SK-N-SH (cell line): ENCODE measurements at regions not wholly inside any gene's neighbourhood (a gene's known extent, or its start where the extent isn't known, plus 50 kb on each side); places are given as distances from the start of the nearest gene placed in this dataset.

ENCODE experiments used
- CTCF ChIA-PET: fragments of 300-600, 350-600 bp; formaldehyde crosslinking; extraction: SDS; loops from one replicate; lab custom pipeline; 2021; lab: Yijun Ruan, JAX
- POLR2A ChIA-PET: fragments of 350-600 bp; sonication (Branson Sonifier 250); formaldehyde crosslinking; extraction: SDS; loops from one replicate; lab custom pipeline; 2020; ENCODE audit warnings: antibody characterized with exemption, inconsistent platforms; lab: Yijun Ruan, JAX
- DNase-seq: peaks from one replicate; pipeline ENCODE4 v3.0.0; 2012
- H2AFZ ChIP-seq: fragments of 200-600 bp; sonication (generic); 2 replicates; pipeline ENCODE4 v1.8.1; 2016; ENCODE audit warnings: antibody characterized with exemption, mild to moderate bottlenecking, low read depth
- H3F3A ChIP-seq: fragments of 200-600 bp; sonication (generic); replicated peaks from 2 replicates; pipeline ENCODE3; 2016; ENCODE audit warnings: antibody characterized with exemption, mild to moderate bottlenecking; ENCODE audit not compliant: insufficient read depth
- H3K27ac ChIP-seq, 2 experiments: fragments of 200-500 bp in 1 of 2; fragments of 200-600 bp in 1 of 2; sonication (Bioruptor generic) in 1 of 2; sonication (generic), shearing (Covaris generic) in 1 of 2; 2 replicates each; pipeline versions ENCODE4 v1.5.1 to v1.6.1; 2014 to 2016; ENCODE audit warnings: low read depth in 2 of 2, inconsistent platforms in 1 of 2, low read length in 1 of 2, mild to moderate bottlenecking in 1 of 2, mixed read lengths in 1 of 2
- H3K27me3 ChIP-seq: fragments of 200-600 bp; sonication (generic), shearing (Covaris generic); 2 replicates; pipeline ENCODE4 v1.6.1; 2016; ENCODE audit warnings: mixed run types; ENCODE audit not compliant: insufficient read depth
- H3K36me3 ChIP-seq, 2 experiments: fragments of 200-500 bp in 1 of 2; fragments of 200-600 bp in 1 of 2; sonication (Bioruptor generic) in 1 of 2; sonication (generic) in 1 of 2; replicated peaks in 1 of 2; 2 replicates each; pipeline versions ENCODE3 to v1.5.1; 2014 to 2016; ENCODE audit warnings: low read length in 1 of 2, mild to moderate bottlenecking in 1 of 2; ENCODE audit not compliant: insufficient read depth in 2 of 2, control insufficient read depth in 1 of 2
- H3K4me1 ChIP-seq, 2 experiments: fragments of 200-500 bp in 1 of 2; fragments of 200-600 bp in 1 of 2; sonication (Bioruptor generic) in 1 of 2; sonication (generic), shearing (Covaris generic) in 1 of 2; 2 replicates each; pipeline versions ENCODE4 v1.5.1 to v1.6.1; 2014 to 2016; ENCODE audit warnings: low read depth in 1 of 2, low read length in 1 of 2, mixed run types in 1 of 2; ENCODE audit not compliant: insufficient read depth in 2 of 2, control insufficient read depth in 1 of 2
- H3K4me2 ChIP-seq: fragments of 200-600 bp; sonication (generic), shearing (Covaris generic); 2 replicates; pipeline ENCODE4 v1.6.1; 2017; ENCODE audit warnings: mixed run types
- H3K4me3 ChIP-seq, 2 experiments: fragments of 200-500 bp in 1 of 2; fragments of 200-600 bp in 1 of 2; sonication (Bioruptor generic) in 1 of 2; sonication (generic), shearing (Covaris generic) in 1 of 2; 2 replicates each; pipeline versions ENCODE4 v1.5.1 to v1.8.1; 2014 to 2016; ENCODE audit warnings: low read depth in 2 of 2, inconsistent platforms in 1 of 2, low read length in 1 of 2, mild to moderate bottlenecking in 1 of 2, mixed read lengths in 1 of 2, moderate library complexity in 1 of 2
- H3K79me2 ChIP-seq: fragments of 200-600 bp; sonication (generic); 2 replicates; pipeline ENCODE4 v1.8.1; 2017; ENCODE audit warnings: mild to moderate bottlenecking; ENCODE audit not compliant: insufficient read depth
- H3K9ac ChIP-seq: fragments of 200-600 bp; sonication (generic); 2 replicates; pipeline ENCODE4 v1.6.1; 2017; ENCODE audit warnings: mixed run types
- H3K9me2 ChIP-seq: fragments of 200-600 bp; sonication (generic); 2 replicates; pipeline ENCODE4 v1.6.1; 2017; ENCODE audit warnings: mixed run types
- H3K9me3 ChIP-seq: fragments of 200-600 bp; sonication (generic); 2 replicates; pipeline ENCODE4 v1.6.1; 2017; ENCODE audit warnings: mixed run types, mild to moderate bottlenecking, moderate library complexity
- H4K20me1 ChIP-seq: fragments of 200-600 bp; sonication (generic); 2 replicates; pipeline ENCODE4 v1.6.1; 2017; ENCODE audit warnings: mild to moderate bottlenecking, mixed run types; ENCODE audit not compliant: insufficient read depth
- CHD2 ChIP-seq: fragments of 150-350 bp; IDR thresholded peaks from 2 replicates; pipeline ENCODE4 v1.6.1; 2018; ENCODE audit warnings: low read length; ENCODE audit not compliant: partially characterized antibody
- EP300 ChIP-seq, 2 experiments: IDR thresholded peaks; 2 replicates each; pipeline versions ENCODE4 v1.4.0 to v1.6.1; 2012; ENCODE audit warnings: borderline replicate concordance in 1 of 2, low read depth in 1 of 2, low read length in 1 of 2
- FOXJ3 ChIP-seq: sonication (generic); formaldehyde crosslinking; IDR thresholded peaks from 2 replicates; pipeline ENCODE4 v1.5.1; 2020; ENCODE audit warnings: mild to moderate bottlenecking, missing genetic modification reagents
- FOXM1 ChIP-seq: IDR thresholded peaks from 2 replicates; pipeline ENCODE4 v1.4.0; 2012; ENCODE audit warnings: low read depth, mild to moderate bottlenecking
- GABPA ChIP-seq: IDR thresholded peaks from 2 replicates; pipeline ENCODE4 v1.4.0; 2012; ENCODE audit warnings: low read depth, mild to moderate bottlenecking
- MEF2A ChIP-seq: IDR thresholded peaks from 2 replicates; pipeline ENCODE4 v1.4.0; 2012; ENCODE audit warnings: low read depth, borderline replicate concordance
- MXI1 ChIP-seq: IDR thresholded peaks from 2 replicates; pipeline ENCODE4 v1.6.1; 2012; ENCODE audit warnings: mild to moderate bottlenecking, low read depth, low read length, improper control_type of control experiment
- NFIC ChIP-seq: IDR thresholded peaks from 2 replicates; pipeline ENCODE4 v1.4.0; 2012; ENCODE audit warnings: borderline replicate concordance
- POLR2AphosphoS5 ChIP-seq: IDR thresholded peaks from 2 replicates; pipeline ENCODE4 v1.6.1; 2012; ENCODE audit warnings: low read depth, low read length
- RCOR1 ChIP-seq: fragments of 150-350 bp; IDR thresholded peaks from 2 replicates; pipeline ENCODE4 v1.6.1; 2017; ENCODE audit warnings: antibody characterized with exemption, low read length
- RXRA ChIP-seq: IDR thresholded peaks from 2 replicates; pipeline ENCODE4 v1.4.0; 2012; ENCODE audit warnings: low read depth, mild to moderate bottlenecking, borderline replicate concordance
- TCF12 ChIP-seq: IDR thresholded peaks from 2 replicates; pipeline ENCODE4 v1.4.0; 2012
- USF1 ChIP-seq: IDR thresholded peaks from 2 replicates; pipeline ENCODE4 v1.4.0; 2012; ENCODE audit warnings: low read depth, borderline replicate concordance
- USF2 ChIP-seq: fragments of 150-350 bp; IDR thresholded peaks from 2 replicates; pipeline ENCODE4 v1.6.1; 2017; ENCODE audit warnings: antibody characterized with exemption, low read length, low read depth, borderline replicate concordance
- YY1 ChIP-seq: IDR thresholded peaks from 2 replicates; pipeline ENCODE4 v1.4.0; 2012; ENCODE audit warnings: low read depth, mild to moderate bottlenecking
- WGBS: methylation state at CpG from one replicate; pipeline ENCODE4 v1.1.6; 2017; ENCODE audit warnings: low lambda C conversion rate; 5-methylcytosine and 5-hydroxymethylcytosine counted together
- TF ChIP-seq, protein P1 (sequence below): IDR thresholded peaks from 2 replicates; pipeline ENCODE4 v1.4.0; 2012; ENCODE audit warnings: low read depth, borderline replicate concordance
- TF ChIP-seq, protein P2 (sequence below): fragments of 150-350 bp; IDR thresholded peaks from 2 replicates; pipeline ENCODE4 v1.6.1; 2016; ENCODE audit warnings: mild to moderate bottlenecking, low read depth, low read length
- TF ChIP-seq, protein P3 (sequence below): IDR thresholded peaks from 2 replicates; pipeline ENCODE4 v1.4.0; 2012; ENCODE audit warnings: low read depth
- TF ChIP-seq, protein P4 (sequence below): IDR thresholded peaks from 2 replicates; pipeline ENCODE4; 2012

GRCh38 chr13:81394640-81395039 lies 1053.7 kb upstream of the SPRY2 start:
- CTCF ChIA-PET: no interaction called here
- no peak overlapping the region for H3K9ac ChIP-seq
- H3K4me3 ChIP-seq: no peak overlapping the region
- no peaks in the 10 kb centered on the region for H3K36me3 ChIP-seq
- no peak for TF ChIP-seq MEF2A
- TF ChIP-seq, protein P1, sequence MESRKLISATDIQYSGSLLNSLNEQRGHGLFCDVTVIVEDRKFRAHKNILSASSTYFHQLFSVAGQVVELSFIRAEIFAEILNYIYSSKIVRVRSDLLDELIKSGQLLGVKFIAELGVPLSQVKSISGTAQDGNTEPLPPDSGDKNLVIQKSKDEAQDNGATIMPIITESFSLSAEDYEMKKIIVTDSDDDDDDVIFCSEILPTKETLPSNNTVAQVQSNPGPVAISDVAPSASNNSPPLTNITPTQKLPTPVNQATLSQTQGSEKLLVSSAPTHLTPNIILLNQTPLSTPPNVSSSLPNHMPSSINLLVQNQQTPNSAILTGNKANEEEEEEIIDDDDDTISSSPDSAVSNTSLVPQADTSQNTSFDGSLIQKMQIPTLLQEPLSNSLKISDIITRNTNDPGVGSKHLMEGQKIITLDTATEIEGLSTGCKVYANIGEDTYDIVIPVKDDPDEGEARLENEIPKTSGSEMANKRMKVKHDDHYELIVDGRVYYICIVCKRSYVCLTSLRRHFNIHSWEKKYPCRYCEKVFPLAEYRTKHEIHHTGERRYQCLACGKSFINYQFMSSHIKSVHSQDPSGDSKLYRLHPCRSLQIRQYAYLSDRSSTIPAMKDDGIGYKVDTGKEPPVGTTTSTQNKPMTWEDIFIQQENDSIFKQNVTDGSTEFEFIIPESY: no peak
- no peak for TF ChIP-seq TCF12
- no peak for TF ChIP-seq YY1
- TF ChIP-seq, protein P2, sequence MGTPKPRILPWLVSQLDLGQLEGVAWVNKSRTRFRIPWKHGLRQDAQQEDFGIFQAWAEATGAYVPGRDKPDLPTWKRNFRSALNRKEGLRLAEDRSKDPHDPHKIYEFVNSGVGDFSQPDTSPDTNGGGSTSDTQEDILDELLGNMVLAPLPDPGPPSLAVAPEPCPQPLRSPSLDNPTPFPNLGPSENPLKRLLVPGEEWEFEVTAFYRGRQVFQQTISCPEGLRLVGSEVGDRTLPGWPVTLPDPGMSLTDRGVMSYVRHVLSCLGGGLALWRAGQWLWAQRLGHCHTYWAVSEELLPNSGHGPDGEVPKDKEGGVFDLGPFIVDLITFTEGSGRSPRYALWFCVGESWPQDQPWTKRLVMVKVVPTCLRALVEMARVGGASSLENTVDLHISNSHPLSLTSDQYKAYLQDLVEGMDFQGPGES: no peak
- no peak for TF ChIP-seq RXRA
- no peak for TF ChIP-seq POLR2AphosphoS5
- no peak for TF ChIP-seq MXI1
- no peak for TF ChIP-seq GABPA
- TF ChIP-seq, protein P3, sequence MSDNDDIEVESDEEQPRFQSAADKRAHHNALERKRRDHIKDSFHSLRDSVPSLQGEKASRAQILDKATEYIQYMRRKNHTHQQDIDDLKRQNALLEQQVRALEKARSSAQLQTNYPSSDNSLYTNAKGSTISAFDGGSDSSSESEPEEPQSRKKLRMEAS: no peak
- TF ChIP-seq FOXJ3: no peak
- TF ChIP-seq USF1: no peak
- TF ChIP-seq FOXM1: no peak
- no peak for TF ChIP-seq EP300 (IDR thresholded peaks at IDR 0.05; ENCODE audit: borderline replicate concordance in 1 of 2, low read depth in 1 of 2, low read length in 1 of 2)
- no peak for TF ChIP-seq RCOR1
- no peak for TF ChIP-seq CHD2
- no peak for DNase-seq
- H3K27ac ChIP-seq: no peak overlapping the region
- no peaks in the 10 kb centered on the region for H4K20me1 ChIP-seq
- peaks cover 0 to 3% of the 10 kb centered on the region in 2 experiments; a peak in 1 of 4 replicates for H3K4me1 ChIP-seq
- no peaks in the 10 kb centered on the region for H3K27me3 ChIP-seq
- H2AFZ ChIP-seq: no peak overlapping the region
- no peak overlapping the region for H3K4me2 ChIP-seq
- H3K79me2 ChIP-seq: no peaks in the 10 kb centered on the region
- POLR2A ChIA-PET: no interaction called here
- 56% methylated on average over 5 of the region's 5 CpGs for WGBS
- no peaks in the 10 kb centered on the region for H3F3A ChIP-seq
- H3K9me2 ChIP-seq: no peaks in the 10 kb centered on the region
- no peaks in the 10 kb centered on the region for H3K9me3 ChIP-seq

DNA sequence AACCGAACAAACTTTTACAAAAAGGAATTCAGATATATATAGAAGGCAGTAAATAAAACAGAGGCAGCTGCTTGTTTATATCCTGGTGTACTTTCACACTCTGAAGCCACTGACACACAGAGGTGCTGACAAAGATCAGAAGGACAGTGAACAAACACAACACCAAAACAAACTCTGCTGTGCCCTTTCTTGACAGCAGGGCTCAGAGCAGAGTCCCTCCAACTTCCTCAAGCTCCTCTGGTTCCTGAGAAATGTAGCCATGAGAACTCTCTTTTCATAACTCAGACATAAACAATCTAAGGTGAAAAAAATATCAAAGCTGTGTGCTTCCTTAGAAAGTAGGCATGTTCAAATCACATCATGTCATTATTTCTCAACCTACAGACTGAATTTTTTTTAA lies 1052.8 kb upstream of the SPRY2 start:
- Histone ChIP-seq H3K9me3 (no peaks in the 10 kb centered on the region), H3K79me2 (no peaks in the 10 kb centered on the region), H3K36me3 (no peaks in the 10 kb centered on the region), H3K27ac (no peak overlapping the region), H3K9me2 (no peaks in the 10 kb centered on the region), H3K9ac (no peak overlapping the region), H3K4me3 (no peak overlapping the region), H3K27me3 (no peaks in the 10 kb centered on the region), H2AFZ (no peak overlapping the region), H3F3A (no peaks in the 10 kb centered on the region), H4K20me1 (no peaks in the 10 kb centered on the region), H3K4me1 (peaks cover 0 to 3% of the 10 kb centered on the region in 2 experiments; a peak in 1 of 4 replicates), H3K4me2 (no peak overlapping the region)
- ChIA-PET CTCF (no interaction called here), POLR2A (no interaction called here)
- no peak for DNase-seq
- TF ChIP-seq FOXJ3 (no peak), GABPA (no peak), NFIC (no peak), TCF12 (no peak), RXRA (no peak), USF2 (no peak)
- TF ChIP-seq, protein P4, sequence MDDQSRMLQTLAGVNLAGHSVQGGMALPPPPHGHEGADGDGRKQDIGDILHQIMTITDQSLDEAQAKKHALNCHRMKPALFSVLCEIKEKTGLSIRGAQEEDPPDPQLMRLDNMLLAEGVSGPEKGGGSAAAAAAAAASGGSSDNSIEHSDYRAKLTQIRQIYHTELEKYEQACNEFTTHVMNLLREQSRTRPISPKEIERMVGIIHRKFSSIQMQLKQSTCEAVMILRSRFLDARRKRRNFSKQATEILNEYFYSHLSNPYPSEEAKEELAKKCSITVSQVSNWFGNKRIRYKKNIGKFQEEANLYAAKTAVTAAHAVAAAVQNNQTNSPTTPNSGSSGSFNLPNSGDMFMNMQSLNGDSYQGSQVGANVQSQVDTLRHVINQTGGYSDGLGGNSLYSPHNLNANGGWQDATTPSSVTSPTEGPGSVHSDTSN: no peak
- TF ChIP-seq, protein P2: no peak
- TF ChIP-seq, protein P1: no peak
- WGBS: 4% methylated on average over 1 of the region's 1 CpG
